Loucy (cell line): ENCODE measurements at regions not wholly inside any gene's neighbourhood (a gene's known extent, or its start where the extent isn't known, plus 50 kb on each side); places are given as distances from the start of the nearest gene placed in this dataset.

Experiments
- H2AFZ ChIP-seq: fragments of 200-600 bp; sonication (generic); 2 replicates; pipeline ENCODE4 v1.6.0; 2016; ENCODE audit warnings: antibody characterized with exemption, mild to moderate bottlenecking, low read length, moderate library complexity
- H3F3A ChIP-seq: fragments of 200-600 bp; 2 replicates; pipeline ENCODE4 v1.6.0; 2016; ENCODE audit warnings: antibody characterized with exemption, low read depth, mild to moderate bottlenecking
- H3K27me3 ChIP-seq: fragments of 200-600 bp; sonication (generic); 2 replicates; pipeline ENCODE4 v1.6.1; 2014; ENCODE audit warnings: low read length, mild to moderate bottlenecking; ENCODE audit not compliant: insufficient read depth, poor library complexity, severe bottlenecking
- H3K36me3 ChIP-seq: fragments of 200-600 bp; sonication (generic); 2 replicates; pipeline ENCODE4 v1.6.1; 2016; ENCODE audit warnings: low read length; ENCODE audit not compliant: insufficient read depth
- H3K4me1 ChIP-seq: fragments of 200-600 bp; sonication (generic); 2 replicates; pipeline ENCODE4 v1.5.1; 2014; ENCODE audit warnings: low read length, mild to moderate bottlenecking; ENCODE audit not compliant: insufficient read depth, poor library complexity, severe bottlenecking
- H3K4me2 ChIP-seq: fragments of 200-600 bp; sonication (generic); 2 replicates; pipeline ENCODE4 v1.6.0; 2014; ENCODE audit warnings: antibody characterized with exemption, low read length, low read depth, mild to moderate bottlenecking; ENCODE audit not compliant: poor library complexity, severe bottlenecking
- H3K4me3 ChIP-seq: fragments of 200-600 bp; sonication (generic); 2 replicates; pipeline ENCODE4 v1.5.1; 2014; ENCODE audit warnings: low read length, mild to moderate bottlenecking, mixed read lengths; ENCODE audit not compliant: poor library complexity, severe bottlenecking
- H3K79me2 ChIP-seq: fragments of 200-600 bp; sonication (generic); 2 replicates; pipeline ENCODE4 v1.6.1; 2014; ENCODE audit warnings: low read length; ENCODE audit not compliant: insufficient read depth
- H3K9ac ChIP-seq: fragments of 200-600 bp; sonication (generic); 2 replicates; pipeline ENCODE4 v1.6.0; 2014; ENCODE audit warnings: mild to moderate bottlenecking, low read depth, low read length, moderate library complexity; ENCODE audit not compliant: poor library complexity, severe bottlenecking
- H3K9me2 ChIP-seq: fragments of 200-600 bp; sonication (generic); replicated peaks from 2 replicates; pipeline ENCODE4 v1.6.1; 2016; ENCODE audit warnings: low read depth, low read length, mixed read lengths
- H3K9me3 ChIP-seq: fragments of 200-600 bp; sonication (generic); 2 replicates; pipeline ENCODE4 v1.6.1; 2014; ENCODE audit warnings: mild to moderate bottlenecking, antibody characterized with exemption, low read length, low read depth; ENCODE audit not compliant: insufficient read depth
- H4K20me1 ChIP-seq: fragments of 200-600 bp; sonication (generic); 2 replicates; pipeline ENCODE4 v1.6.0; 2014; ENCODE audit warnings: antibody characterized with exemption, low read length, mild to moderate bottlenecking; ENCODE audit not compliant: insufficient read depth, poor library complexity, severe bottlenecking
- EZH2phosphoT487 ChIP-seq: fragments of 200-600 bp; IDR thresholded peaks from 2 replicates; pipeline ENCODE4 v1.6.1; 2018; ENCODE audit warnings: antibody characterized with exemption, mild to moderate bottlenecking, moderate library complexity, borderline replicate concordance
- TF ChIP-seq, protein P1 (sequence below): fragments of 200-600 bp; sonication (generic); conservative IDR thresholded peaks from 2 replicates; pipeline ENCODE4 v1.5.1; 2014; ENCODE audit warnings: mild to moderate bottlenecking, antibody characterized with exemption, low read length

DNA sequence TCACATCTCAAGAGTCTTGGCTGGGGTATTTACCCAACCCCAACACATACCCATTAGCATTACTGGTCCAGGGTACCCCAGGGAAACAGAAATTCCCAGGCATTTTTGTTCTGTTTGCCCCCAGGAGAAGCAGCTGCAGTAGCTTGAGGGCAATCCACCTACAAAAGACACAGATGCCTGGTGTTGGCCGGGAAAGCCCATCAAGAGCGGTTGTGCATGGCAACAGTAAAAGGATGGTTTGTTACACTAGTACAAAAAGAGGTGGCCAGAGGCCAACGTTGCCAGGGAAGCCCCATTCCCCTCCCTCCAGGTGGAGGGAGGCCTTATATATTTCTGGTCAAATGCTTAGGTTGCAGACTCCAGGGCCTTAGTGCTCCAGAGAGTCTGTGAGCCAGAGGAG is 637.8 kb downstream of the BCOR start:
- no peaks in the 10 kb centered on the region for H3K4me1 ChIP-seq
- H2AFZ ChIP-seq: no peak overlapping the region
- no peaks in the 10 kb centered on the region for H3K36me3 ChIP-seq
- H4K20me1 ChIP-seq: no peaks in the 10 kb centered on the region
- H3F3A ChIP-seq: no peaks in the 10 kb centered on the region
- no peaks in the 10 kb centered on the region for H3K9me2 ChIP-seq
- no peak overlapping the region for H3K4me2 ChIP-seq
- no peaks in the 10 kb centered on the region for H3K9me3 ChIP-seq
- H3K9ac ChIP-seq: no peak overlapping the region
- H3K79me2 ChIP-seq: no peaks in the 10 kb centered on the region
- no peak for TF ChIP-seq EZH2phosphoT487
- TF ChIP-seq, protein P1, sequence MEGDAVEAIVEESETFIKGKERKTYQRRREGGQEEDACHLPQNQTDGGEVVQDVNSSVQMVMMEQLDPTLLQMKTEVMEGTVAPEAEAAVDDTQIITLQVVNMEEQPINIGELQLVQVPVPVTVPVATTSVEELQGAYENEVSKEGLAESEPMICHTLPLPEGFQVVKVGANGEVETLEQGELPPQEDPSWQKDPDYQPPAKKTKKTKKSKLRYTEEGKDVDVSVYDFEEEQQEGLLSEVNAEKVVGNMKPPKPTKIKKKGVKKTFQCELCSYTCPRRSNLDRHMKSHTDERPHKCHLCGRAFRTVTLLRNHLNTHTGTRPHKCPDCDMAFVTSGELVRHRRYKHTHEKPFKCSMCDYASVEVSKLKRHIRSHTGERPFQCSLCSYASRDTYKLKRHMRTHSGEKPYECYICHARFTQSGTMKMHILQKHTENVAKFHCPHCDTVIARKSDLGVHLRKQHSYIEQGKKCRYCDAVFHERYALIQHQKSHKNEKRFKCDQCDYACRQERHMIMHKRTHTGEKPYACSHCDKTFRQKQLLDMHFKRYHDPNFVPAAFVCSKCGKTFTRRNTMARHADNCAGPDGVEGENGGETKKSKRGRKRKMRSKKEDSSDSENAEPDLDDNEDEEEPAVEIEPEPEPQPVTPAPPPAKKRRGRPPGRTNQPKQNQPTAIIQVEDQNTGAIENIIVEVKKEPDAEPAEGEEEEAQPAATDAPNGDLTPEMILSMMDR: no peak
- H3K4me3 ChIP-seq: no peak overlapping the region
- H3K27me3 ChIP-seq: no peaks in the 10 kb centered on the region

DNA sequence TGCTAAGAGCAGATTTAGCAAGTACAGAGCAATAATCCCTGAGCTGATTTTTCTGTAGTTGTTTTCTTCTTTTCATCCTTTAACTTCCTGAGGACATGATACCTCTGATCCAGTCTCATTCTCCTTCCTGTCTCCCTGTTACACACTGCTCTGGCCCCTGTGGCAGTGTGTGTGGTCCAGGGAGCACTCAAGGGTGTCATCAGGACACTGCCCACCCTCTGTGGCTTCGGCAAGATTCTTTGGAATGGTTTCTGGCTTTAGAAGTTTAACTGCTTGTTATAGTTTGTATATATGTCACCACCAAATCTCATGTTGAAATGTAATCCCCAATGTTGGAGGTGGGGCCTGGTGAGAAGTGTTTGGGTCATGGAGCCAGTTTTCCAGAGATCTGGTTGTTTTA is 637.3 kb downstream of the BCOR start:
- Histone ChIP-seq H3K9me3 (no peaks in the 10 kb centered on the region), H3K27me3 (no peaks in the 10 kb centered on the region), H3K9me2 (no peaks in the 10 kb centered on the region), H3K4me1 (no peaks in the 10 kb centered on the region), H3K4me3 (no peak overlapping the region), H3K9ac (no peak overlapping the region), H2AFZ (no peak overlapping the region; the same call in 1 of the 2 replicates), H3K4me2 (no peak overlapping the region), H4K20me1 (no peaks in the 10 kb centered on the region), H3F3A (no peaks in the 10 kb centered on the region), H3K79me2 (no peaks in the 10 kb centered on the region), H3K36me3 (no peaks in the 10 kb centered on the region)
- no peak for TF ChIP-seq EZH2phosphoT487
- TF ChIP-seq, protein P1: no peak

DNA sequence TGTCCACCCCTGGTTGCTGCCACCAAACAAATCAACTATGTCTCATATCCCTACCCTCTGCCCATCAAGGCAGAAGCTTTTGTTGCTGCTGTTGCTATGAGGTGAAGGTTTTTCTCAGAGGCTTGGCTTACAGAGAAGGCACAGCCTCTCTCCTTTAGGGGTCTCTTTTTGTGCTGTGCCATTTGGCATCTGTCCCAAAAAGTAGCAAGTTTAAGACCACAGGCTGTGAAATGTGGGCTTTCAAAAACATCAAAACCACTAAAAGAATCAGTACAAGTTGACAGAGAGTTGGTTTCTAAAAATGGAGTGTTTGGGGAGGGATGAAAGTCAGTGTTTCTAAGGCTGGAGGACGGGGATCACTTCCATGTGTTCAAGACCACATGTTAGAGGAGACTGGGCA is 634.9 kb downstream of the BCOR start:
- H3K4me1 ChIP-seq: no peaks in the 10 kb centered on the region
- H3K4me3 ChIP-seq: no peak overlapping the region
- H3K36me3 ChIP-seq: no peaks in the 10 kb centered on the region
- no peak overlapping the region for H3K9ac ChIP-seq
- no peaks in the 10 kb centered on the region for H3K27me3 ChIP-seq
- no peaks in the 10 kb centered on the region for H3K79me2 ChIP-seq
- no peaks in the 10 kb centered on the region for H3K9me2 ChIP-seq
- H3K4me2 ChIP-seq: no peak overlapping the region
- no peaks in the 10 kb centered on the region for H4K20me1 ChIP-seq
- no peaks in the 10 kb centered on the region for H3F3A ChIP-seq
- no peak for TF ChIP-seq EZH2phosphoT487
- TF ChIP-seq, protein P1: no peak
- H3K9me3 ChIP-seq: no peaks in the 10 kb centered on the region
- no peak overlapping the region; the same call in 1 of the 2 replicates for H2AFZ ChIP-seq
